ENCODE measurements at regions not wholly inside any gene's neighbourhood (a gene's known extent, or its start where the extent isn't known, plus 50 kb on each side); places are given as distances from the start of the nearest gene placed in this dataset.

DNA sequence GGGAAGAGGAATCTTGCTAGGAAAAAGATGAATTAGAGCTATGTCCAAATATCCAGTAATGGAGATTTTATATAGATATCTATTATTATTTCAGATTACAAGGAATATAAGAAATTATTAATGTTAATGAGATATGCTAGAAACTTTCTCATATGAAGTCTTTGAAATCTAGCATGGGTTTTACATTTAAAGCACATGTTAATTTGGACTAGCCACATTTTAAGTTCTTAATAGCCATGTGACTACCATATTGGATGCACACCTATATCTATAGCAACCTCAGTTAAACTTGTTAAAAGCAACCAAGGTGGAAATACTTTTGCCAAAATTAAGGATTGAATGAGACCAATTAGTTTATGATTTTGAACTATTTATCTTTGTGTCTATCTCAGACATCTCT, 86.7 kb upstream of the CNTNAP4 start:
- DNase-seq, result no peak

GRCh38 chr16:76193906-76194615, 83.1 kb upstream of the CNTNAP4 start:
- DNase-seq, result no peak

DNA sequence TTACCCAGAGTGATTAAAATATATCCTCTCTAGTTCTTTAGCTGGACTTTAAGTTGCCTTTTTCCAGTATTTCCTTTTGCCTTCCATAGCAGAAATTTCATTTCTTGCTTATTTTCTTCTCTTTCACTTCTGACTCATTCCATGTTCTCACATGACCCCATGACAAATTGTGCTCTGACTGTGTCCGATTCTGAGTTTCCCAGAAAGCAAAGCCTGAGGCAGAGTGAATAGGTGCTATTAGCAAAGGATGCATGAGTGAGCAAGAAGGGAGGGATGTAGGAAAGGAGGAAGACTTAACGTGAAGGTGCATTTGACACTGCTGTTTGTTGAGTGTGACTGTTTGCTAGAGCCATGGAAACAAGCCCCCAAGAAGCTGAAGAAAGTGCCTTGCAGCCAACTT, 82.6 kb upstream of the CNTNAP4 start:
- DNase-seq, result no peak

DNA sequence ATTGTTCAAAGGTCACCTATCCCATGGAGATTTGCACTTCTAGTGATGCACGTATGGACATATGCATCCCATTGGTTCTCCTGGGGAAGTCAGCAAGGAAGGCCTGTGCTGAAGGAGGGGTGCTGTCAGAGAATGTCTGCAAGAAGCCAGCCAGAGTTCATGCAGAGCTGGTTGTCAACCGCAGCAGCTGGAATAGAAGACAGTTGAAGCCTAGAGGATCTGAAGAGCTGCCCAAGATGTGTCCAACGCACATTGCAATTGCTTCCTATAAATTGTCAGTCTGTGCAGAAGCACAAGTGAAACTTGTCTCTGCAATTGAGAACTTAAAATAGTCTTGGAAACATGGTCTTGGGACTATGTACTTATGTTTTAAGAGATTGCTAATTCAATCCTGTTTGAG, 82.1 kb upstream of the CNTNAP4 start:
- no peak for DNase-seq

GRCh38 chr16:76195648-76196047, 81.6 kb upstream of the CNTNAP4 start:
- no peak for DNase-seq

DNA sequence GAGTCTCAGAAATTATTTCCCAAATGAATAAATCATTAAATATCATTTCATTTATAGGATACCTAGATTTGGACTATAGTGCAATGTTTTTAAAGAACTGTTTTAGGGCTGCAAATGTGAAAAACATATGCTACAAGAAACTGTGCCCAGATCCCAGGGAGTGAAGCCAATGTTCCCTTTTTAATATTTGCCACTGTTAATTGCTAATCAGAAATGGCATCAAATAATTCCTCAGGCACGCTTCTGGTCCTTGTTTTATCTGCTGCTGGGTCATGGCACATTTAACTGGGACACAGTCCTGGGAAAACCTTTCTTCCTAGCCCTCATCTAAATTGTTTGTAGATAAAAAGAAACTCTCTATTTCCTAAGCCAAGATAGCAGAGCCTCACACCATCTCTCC, 79.3 kb upstream of the CNTNAP4 start:
- no peak for DNase-seq

GRCh38 chr16:76199681-76200220, 77.5 kb upstream of the CNTNAP4 start:
- DNase-seq, result no peak

- no peak for DNase-seq
Measured at GRCh38 chr16:76201385-76201784, 75.8 kb upstream of the CNTNAP4 start.

DNA sequence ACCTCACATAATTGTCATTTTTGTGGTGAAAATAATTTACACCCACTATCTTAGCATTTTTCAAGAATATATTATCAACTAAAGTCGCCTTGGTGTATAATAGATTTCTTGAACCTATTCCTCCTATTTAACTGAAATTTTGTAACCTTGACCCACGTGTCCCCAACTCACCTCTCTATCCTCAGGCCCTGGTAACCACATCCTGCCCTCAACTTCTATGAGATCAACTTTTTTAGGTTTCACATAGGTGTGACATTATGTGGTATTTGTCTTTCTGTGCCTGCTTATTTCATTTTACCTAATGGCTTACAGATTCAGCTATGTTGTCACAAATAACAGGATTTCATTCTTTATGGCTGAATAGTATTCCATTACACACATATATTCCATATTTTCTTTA, 73.0 kb upstream of the CNTNAP4 start:
- DNase-seq, result no peak

GRCh38 chr16:76207270-76207669, 69.9 kb upstream of the CNTNAP4 start:
- no peak for DNase-seq

DNA sequence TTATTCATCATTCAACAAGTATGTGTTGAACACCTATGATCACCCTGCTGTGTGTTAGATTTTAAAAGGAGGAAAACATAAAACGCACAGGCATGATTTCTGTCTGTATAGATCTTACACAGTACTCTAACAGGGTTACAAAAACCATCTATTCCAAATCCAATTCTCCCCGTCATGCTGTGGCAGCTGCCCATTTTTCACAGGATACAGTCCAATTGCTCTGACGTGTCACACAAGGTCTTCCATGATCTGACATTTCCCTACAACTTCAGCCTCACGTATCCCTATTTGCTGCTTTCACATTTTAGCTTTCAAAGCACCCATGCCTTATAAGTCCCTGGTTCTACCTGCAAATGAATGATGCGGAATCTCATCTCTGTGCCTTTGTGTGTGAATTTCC, 67.0 kb upstream of the CNTNAP4 start:
- DNase-seq, result no peak

- DNase-seq, result no peak
Measured at GRCh38 chr16:76213860-76214259, 63.3 kb upstream of the CNTNAP4 start.

- DNase-seq, result no peak
Measured at GRCh38 chr16:76214856-76215255, 62.3 kb upstream of the CNTNAP4 start.

- DNase-seq, result no peak
Measured at GRCh38 chr16:76222087-76222486, 55.1 kb upstream of the CNTNAP4 start.

GRCh38 chr16:76222853-76223252, 54.3 kb upstream of the CNTNAP4 start:
- DNase-seq, result no peak

GRCh38 chr16:76226011-76226410, 51.2 kb upstream of the CNTNAP4 start:
- DNase-seq, result no peak

DNA sequence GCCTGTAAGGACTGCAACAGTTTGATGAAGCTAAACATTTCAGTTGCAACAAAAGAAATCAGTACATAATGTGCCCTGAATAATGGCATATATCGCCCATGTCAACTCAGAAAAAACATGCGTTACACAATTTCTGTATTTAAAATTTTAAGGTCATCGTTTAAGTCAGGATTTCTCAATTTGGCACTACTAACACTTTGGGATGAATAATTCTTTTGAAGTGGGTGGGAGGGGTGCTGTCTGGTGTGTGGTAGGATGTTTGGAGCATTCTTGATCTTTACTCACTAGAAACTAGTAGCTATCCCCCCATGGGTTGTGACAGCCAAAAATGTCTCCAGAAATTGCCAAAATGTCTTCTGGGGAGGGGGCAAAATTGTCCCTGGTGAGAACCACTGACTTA, 50.7 kb upstream of the CNTNAP4 start:
- no peak for DNase-seq
